ENCODE measurements at regions not wholly inside any gene's neighbourhood (a gene's known extent, or its start where the extent isn't known, plus 50 kb on each side); places are given as distances from the start of the nearest gene placed in this dataset.

GRCh38 chr2:155546721-155547555, 785.6 kb downstream of the NR4A2 start:
- TF ChIP-seq POLR2A (IDR thresholded peaks at IDR 0.05): no peak
- TF ChIP-seq, protein P1, sequence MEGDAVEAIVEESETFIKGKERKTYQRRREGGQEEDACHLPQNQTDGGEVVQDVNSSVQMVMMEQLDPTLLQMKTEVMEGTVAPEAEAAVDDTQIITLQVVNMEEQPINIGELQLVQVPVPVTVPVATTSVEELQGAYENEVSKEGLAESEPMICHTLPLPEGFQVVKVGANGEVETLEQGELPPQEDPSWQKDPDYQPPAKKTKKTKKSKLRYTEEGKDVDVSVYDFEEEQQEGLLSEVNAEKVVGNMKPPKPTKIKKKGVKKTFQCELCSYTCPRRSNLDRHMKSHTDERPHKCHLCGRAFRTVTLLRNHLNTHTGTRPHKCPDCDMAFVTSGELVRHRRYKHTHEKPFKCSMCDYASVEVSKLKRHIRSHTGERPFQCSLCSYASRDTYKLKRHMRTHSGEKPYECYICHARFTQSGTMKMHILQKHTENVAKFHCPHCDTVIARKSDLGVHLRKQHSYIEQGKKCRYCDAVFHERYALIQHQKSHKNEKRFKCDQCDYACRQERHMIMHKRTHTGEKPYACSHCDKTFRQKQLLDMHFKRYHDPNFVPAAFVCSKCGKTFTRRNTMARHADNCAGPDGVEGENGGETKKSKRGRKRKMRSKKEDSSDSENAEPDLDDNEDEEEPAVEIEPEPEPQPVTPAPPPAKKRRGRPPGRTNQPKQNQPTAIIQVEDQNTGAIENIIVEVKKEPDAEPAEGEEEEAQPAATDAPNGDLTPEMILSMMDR (IDR thresholded peaks at IDR 0.05): no peak
